DND-41 (cell line): ENCODE measurements at regions not wholly inside any gene's neighbourhood (a gene's known extent, or its start where the extent isn't known, plus 50 kb on each side); places are given as distances from the start of the nearest gene placed in this dataset.

Experiments
- EZH2 ChIP-seq: IDR thresholded peaks from 3 replicates; pipeline ENCODE4 v1.6.1; 2012; ENCODE audit warnings: borderline replicate concordance, low read depth, mild to moderate bottlenecking, moderate library complexity, low read length, inconsistent platforms; ENCODE audit not compliant: severe bottlenecking
- TF ChIP-seq, protein P1 (sequence below): IDR thresholded peaks from 2 replicates; pipeline ENCODE4 v1.5.1; 2012; ENCODE audit warnings: borderline replicate concordance, low read length, moderate library complexity, mild to moderate bottlenecking; ENCODE audit not compliant: poor library complexity, severe bottlenecking; ENCODE audit errors: extremely low read depth

DNA sequence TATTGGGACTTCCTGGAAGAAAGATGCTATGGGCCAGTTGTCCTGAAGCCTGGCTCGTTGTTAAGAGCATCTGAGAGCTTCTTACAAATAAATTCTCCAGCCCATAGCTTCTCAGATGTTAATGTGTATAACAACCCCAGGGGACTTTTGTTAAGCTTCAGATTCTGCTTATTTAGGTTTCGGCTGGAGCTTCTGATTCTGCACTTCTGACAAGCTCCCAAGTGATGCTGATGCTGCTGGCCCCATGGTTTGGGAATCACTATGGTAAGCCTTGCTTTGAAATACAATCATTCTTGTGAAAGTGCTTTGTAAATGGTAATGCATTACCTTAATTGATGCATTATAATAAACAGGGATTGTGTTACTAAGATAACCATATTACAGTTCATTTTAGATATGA lies 281.8 kb upstream of the PLD5 start:
- TF ChIP-seq, protein P1, sequence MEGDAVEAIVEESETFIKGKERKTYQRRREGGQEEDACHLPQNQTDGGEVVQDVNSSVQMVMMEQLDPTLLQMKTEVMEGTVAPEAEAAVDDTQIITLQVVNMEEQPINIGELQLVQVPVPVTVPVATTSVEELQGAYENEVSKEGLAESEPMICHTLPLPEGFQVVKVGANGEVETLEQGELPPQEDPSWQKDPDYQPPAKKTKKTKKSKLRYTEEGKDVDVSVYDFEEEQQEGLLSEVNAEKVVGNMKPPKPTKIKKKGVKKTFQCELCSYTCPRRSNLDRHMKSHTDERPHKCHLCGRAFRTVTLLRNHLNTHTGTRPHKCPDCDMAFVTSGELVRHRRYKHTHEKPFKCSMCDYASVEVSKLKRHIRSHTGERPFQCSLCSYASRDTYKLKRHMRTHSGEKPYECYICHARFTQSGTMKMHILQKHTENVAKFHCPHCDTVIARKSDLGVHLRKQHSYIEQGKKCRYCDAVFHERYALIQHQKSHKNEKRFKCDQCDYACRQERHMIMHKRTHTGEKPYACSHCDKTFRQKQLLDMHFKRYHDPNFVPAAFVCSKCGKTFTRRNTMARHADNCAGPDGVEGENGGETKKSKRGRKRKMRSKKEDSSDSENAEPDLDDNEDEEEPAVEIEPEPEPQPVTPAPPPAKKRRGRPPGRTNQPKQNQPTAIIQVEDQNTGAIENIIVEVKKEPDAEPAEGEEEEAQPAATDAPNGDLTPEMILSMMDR = no peak
- TF ChIP-seq EZH2 = no peak
